MCF 10A (cell line): ENCODE measurements at regions not wholly inside any gene's neighbourhood (a gene's known extent, or its start where the extent isn't known, plus 50 kb on each side); places are given as distances from the start of the nearest gene placed in this dataset.

Experiments
- BruUV-seq: library from RNA; stranded (reverse); fragments of 400-500 nt; replicated peaks from 2 replicates; lab custom pipeline; 2021; lab: Mats Ljungman, UMichigan
- CTCF ChIA-PET: fragments of 300-600 bp; sonication (Branson Sonifier 250); formaldehyde crosslinking; extraction: SDS; loops from one replicate; lab custom pipeline; 2021; ENCODE audit warnings: antibody characterized with exemption, inconsistent platforms; lab: Yijun Ruan, JAX
- POLR2A ChIA-PET: fragments of 300-600, 350-650 bp; sonication (Branson Sonifier 250); formaldehyde crosslinking; extraction: SDS; loops from one replicate; lab custom pipeline; 2020; ENCODE audit warnings: antibody characterized with exemption, inconsistent platforms; lab: Yijun Ruan, JAX
- DNase-seq: peaks from one replicate; pipeline ENCODE4 v3.0.0-alpha.2; 2018; ENCODE audit not compliant: unreplicated experiment
- H3K27ac Mint-ChIP-seq: one replicate; pipeline ENCODE4 v1.8.0; 2022; ENCODE audit warnings: mild to moderate bottlenecking, low read depth, mixed read lengths; ENCODE audit not compliant: unreplicated experiment
- H3K27me3 Mint-ChIP-seq: one replicate; pipeline ENCODE4 v1.8.0; 2022; ENCODE audit warnings: mixed read lengths; ENCODE audit not compliant: insufficient read depth, unreplicated experiment
- H3K36me3 Mint-ChIP-seq: one replicate; pipeline ENCODE4 v1.8.0; 2022; ENCODE audit warnings: mild to moderate bottlenecking, moderate library complexity, mixed read lengths; ENCODE audit not compliant: insufficient read depth, unreplicated experiment
- H3K4me1 Mint-ChIP-seq: one replicate; pipeline ENCODE4 v1.8.0; 2022; ENCODE audit warnings: mixed read lengths; ENCODE audit not compliant: insufficient read depth, unreplicated experiment
- H3K4me3 Mint-ChIP-seq: one replicate; pipeline ENCODE4 v1.8.0; 2022; ENCODE audit warnings: mild to moderate bottlenecking, moderate library complexity, mixed read lengths; ENCODE audit not compliant: unreplicated experiment
- H3K9me3 Mint-ChIP-seq: one replicate; pipeline ENCODE4 v1.8.0; 2022; ENCODE audit warnings: mixed read lengths; ENCODE audit not compliant: unreplicated experiment
- CTCF ChIP-seq: fragments of 200-600 bp; IDR thresholded peaks from one replicate; pipeline ENCODE4 v1.8.0; 2022; ENCODE audit warnings: antibody characterized with exemption, mild to moderate bottlenecking; ENCODE audit not compliant: unreplicated experiment
- intact Hi-C: fragments of 100-400 bp; cut with micrococcal nuclease; formaldehyde crosslinking; loops from 2 replicates; pipeline ENCODE4 v1.14.1; 2022

GRCh38 chr3:5809586-5810246, 622.2 kb downstream of the EDEM1 start:
- no TSS peak for BruUV-seq
- H3K4me1 Mint-ChIP-seq: peaks cover 7% of the 10 kb centered on the region
- ChIA-PET POLR2A (no interaction called here), CTCF (interaction anchor here (0.6 kb wide), 1 partner anchor 966 kb away, joined by 4 read pairs; no protein-coding TSS in a partner anchor)
- H3K9me3 Mint-ChIP-seq: peaks cover 5% of the 10 kb centered on the region
- DNase-seq: no peak
- H3K36me3 Mint-ChIP-seq: no peaks in the 10 kb centered on the region
- no peak for TF ChIP-seq CTCF
- H3K27me3 Mint-ChIP-seq: no peaks in the 10 kb centered on the region
- H3K4me3 Mint-ChIP-seq: no peak overlapping the region
- H3K27ac Mint-ChIP-seq: no peak overlapping the region
- intact Hi-C loops: no loop called here

- Mint-ChIP-seq H3K4me1 (peaks cover 7% of the 10 kb centered on the region), H3K27me3 (no peaks in the 10 kb centered on the region), H3K4me3 (no peak overlapping the region), H3K9me3 (peaks cover 5% of the 10 kb centered on the region), H3K27ac (no peak overlapping the region), H3K36me3 (no peaks in the 10 kb centered on the region)
- intact Hi-C loops: no loop called here
- DNase-seq: no peak
- BruUV-seq: no TSS peak
- no peak for TF ChIP-seq CTCF
- ChIA-PET POLR2A (no interaction called here), CTCF (interaction anchor here (0.6 kb wide), 1 partner anchor 1006 kb away, joined by 3 read pairs; no protein-coding TSS in a partner anchor)
Observed at GRCh38 chr3:5811016-5811415, 623.5 kb downstream of the EDEM1 start.

GRCh38 chr3:5813521-5813920, 626.0 kb downstream of the EDEM1 start:
- no peak for DNase-seq
- BruUV-seq: no TSS peak
- intact Hi-C loops: no loop called here

GRCh38 chr3:5822843-5823242, 635.3 kb downstream of the EDEM1 start:
- intact Hi-C loops: no loop called here
- TF ChIP-seq CTCF: no peak
- H3K27me3 Mint-ChIP-seq: no peaks in the 10 kb centered on the region
- H3K4me3 Mint-ChIP-seq: no peak overlapping the region
- no peak overlapping the region for H3K27ac Mint-ChIP-seq
- H3K9me3 Mint-ChIP-seq: peaks cover 7% of the 10 kb centered on the region
- H3K36me3 Mint-ChIP-seq: no peaks in the 10 kb centered on the region
- peaks cover 4% of the 10 kb centered on the region for H3K4me1 Mint-ChIP-seq
- POLR2A ChIA-PET: no interaction called here
- DNase-seq: no peak
- BruUV-seq: no TSS peak
- CTCF ChIA-PET: no interaction called here

More at GRCh38 chr3:5813521-5813920, 626.0 kb downstream of the EDEM1 start:
- ChIA-PET CTCF (interaction anchor here (0.6 to 1.0 kb wide), 2 partner anchors 26 to 80 kb away, joined by 3 to 4 read pairs; no protein-coding TSS in a partner anchor), POLR2A (interaction anchor here (0.8 kb wide), 1 partner anchor 12 kb away, joined by 3 read pairs; no protein-coding TSS in a partner anchor)
- peaks cover 11% of the 10 kb centered on the region for H3K4me1 Mint-ChIP-seq
- no peak overlapping the region for H3K27ac Mint-ChIP-seq
- H3K4me3 Mint-ChIP-seq: no peak overlapping the region
- H3K27me3 Mint-ChIP-seq: no peaks in the 10 kb centered on the region
- no peaks in the 10 kb centered on the region for H3K36me3 Mint-ChIP-seq
- TF ChIP-seq CTCF: no peak
- peaks cover 12% of the 10 kb centered on the region for H3K9me3 Mint-ChIP-seq
